ENCODE measurements at regions not wholly inside any gene's neighbourhood (a gene's known extent, or its start where the extent isn't known, plus 50 kb on each side); places are given as distances from the start of the nearest gene placed in this dataset.

DNA sequence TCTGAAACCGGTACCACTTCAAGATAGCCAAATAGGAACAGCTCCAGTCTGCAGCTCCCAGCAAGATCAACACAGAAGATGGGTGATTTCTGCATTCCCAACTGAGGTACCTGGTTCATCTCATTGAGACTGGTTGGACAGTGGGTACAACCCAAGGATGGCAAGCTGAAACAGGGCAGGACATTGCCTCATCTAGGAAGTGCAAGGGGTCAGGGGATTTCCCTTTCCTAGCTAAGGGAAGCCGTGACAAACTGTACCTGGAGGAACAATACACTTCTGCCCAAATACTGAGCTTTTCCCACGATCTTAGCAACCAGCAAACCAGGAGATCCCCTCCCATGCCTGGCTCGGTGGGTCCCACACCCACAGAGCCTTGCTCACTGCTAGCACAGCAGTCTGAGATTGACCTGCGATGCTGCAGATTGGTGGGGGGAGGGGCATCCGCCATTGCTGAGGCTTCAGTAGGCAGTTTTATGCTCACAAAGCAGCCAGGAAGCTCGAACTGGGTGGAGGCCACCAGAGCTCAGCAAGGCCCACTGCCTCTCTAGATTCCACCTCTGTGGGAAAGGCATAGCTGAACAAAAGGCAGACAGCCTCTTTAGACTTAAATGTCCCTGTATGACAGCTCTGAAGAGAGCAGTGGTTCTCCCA is 59.9 kb upstream of the C11orf58 start:
- TF ChIP-seq, protein P1, sequence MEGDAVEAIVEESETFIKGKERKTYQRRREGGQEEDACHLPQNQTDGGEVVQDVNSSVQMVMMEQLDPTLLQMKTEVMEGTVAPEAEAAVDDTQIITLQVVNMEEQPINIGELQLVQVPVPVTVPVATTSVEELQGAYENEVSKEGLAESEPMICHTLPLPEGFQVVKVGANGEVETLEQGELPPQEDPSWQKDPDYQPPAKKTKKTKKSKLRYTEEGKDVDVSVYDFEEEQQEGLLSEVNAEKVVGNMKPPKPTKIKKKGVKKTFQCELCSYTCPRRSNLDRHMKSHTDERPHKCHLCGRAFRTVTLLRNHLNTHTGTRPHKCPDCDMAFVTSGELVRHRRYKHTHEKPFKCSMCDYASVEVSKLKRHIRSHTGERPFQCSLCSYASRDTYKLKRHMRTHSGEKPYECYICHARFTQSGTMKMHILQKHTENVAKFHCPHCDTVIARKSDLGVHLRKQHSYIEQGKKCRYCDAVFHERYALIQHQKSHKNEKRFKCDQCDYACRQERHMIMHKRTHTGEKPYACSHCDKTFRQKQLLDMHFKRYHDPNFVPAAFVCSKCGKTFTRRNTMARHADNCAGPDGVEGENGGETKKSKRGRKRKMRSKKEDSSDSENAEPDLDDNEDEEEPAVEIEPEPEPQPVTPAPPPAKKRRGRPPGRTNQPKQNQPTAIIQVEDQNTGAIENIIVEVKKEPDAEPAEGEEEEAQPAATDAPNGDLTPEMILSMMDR (IDR thresholded peaks at IDR 0.05 in 2 of 3, conservative IDR thresholded peaks at IDR 0.05 in 1 of 3; ENCODE audit: borderline replicate concordance in 1 of 3, insufficient read depth in 1 of 3, low read depth in 2 of 3, low read length in 2 of 3): no peak
- TF ChIP-seq CEBPB (IDR thresholded peaks at IDR 0.05; ENCODE audit: low read depth): no peak
- TF ChIP-seq EZH2phosphoT487 (IDR thresholded peaks at IDR 0.05; ENCODE audit: borderline replicate concordance): no peak
- TF ChIP-seq POLR2AphosphoS5 (IDR thresholded peaks at IDR 0.05; ENCODE audit: low read depth, low read length): no peak
- TF ChIP-seq POLR2A (IDR thresholded peaks at IDR 0.05; ENCODE audit: borderline replicate concordance, extremely low read depth, insufficient read depth, insufficient read length): no peak
- TF ChIP-seq REST (IDR thresholded peaks at IDR 0.05; ENCODE audit: low read depth): no peak
- no peak for TF ChIP-seq YY1 (IDR thresholded peaks at IDR 0.05; ENCODE audit: extremely low read depth, insufficient replicate concordance, low read depth, low read length)
- no peak for TF ChIP-seq RAD21 (IDR thresholded peaks at IDR 0.05; ENCODE audit: low read depth)
- no peak for TF ChIP-seq ELF1 (IDR thresholded peaks at IDR 0.05; ENCODE audit: borderline replicate concordance, low read depth)
- no peak for TF ChIP-seq ZNF274 (IDR thresholded peaks at IDR 0.05; ENCODE audit: low read depth, low read length)
- TF ChIP-seq SIN3A (IDR thresholded peaks at IDR 0.05; ENCODE audit: low read depth): no peak
- TF ChIP-seq SP1 (IDR thresholded peaks at IDR 0.05; ENCODE audit: low read depth): no peak
- TF ChIP-seq EZH2 (IDR thresholded peaks at IDR 0.05): no peak
- TF ChIP-seq, protein P2, sequence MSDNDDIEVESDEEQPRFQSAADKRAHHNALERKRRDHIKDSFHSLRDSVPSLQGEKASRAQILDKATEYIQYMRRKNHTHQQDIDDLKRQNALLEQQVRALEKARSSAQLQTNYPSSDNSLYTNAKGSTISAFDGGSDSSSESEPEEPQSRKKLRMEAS (IDR thresholded peaks at IDR 0.05): no peak

Measured in HCT116 (cell line).